GM12878 (cell line): ENCODE measurements at regions not wholly inside any gene's neighbourhood (a gene's known extent, or its start where the extent isn't known, plus 50 kb on each side); places are given as distances from the start of the nearest gene placed in this dataset.

Experiments used
- ATAC-seq: fragments of 200-7000 bp; cut with Tn5 transposase; 3 replicates; pipeline ENCODE4 v1.9.1; 2020; ENCODE audit warnings: mild to moderate bottlenecking, moderate library complexity
- BruUV-seq: library from RNA; stranded (reverse); fragments of 400-500 nt; replicated peaks from 2 replicates; lab custom pipeline; 2021; lab: Mats Ljungman, UMichigan
- CTCF ChIA-PET: fragments of 300-600 bp; sonication (Branson Sonifier 250); formaldehyde crosslinking; extraction: SDS; loops from one replicate; lab custom pipeline; 2021; ENCODE audit warnings: inconsistent platforms; lab: Yijun Ruan, JAX
- POLR2A ChIA-PET: fragments of 350-600 bp; formaldehyde crosslinking; extraction: SDS; loops from one replicate; lab custom pipeline; 2021; ENCODE audit warnings: inconsistent platforms; lab: Charles Lee
- RAD21 ChIA-PET: fragments of 300-600 bp; sonication (Branson Sonifier 250); formaldehyde crosslinking; loops from one replicate; lab custom pipeline; 2023; ENCODE audit warnings: antibody characterized with exemption; ENCODE audit not compliant: unreplicated experiment; lab: Charles Lee
- SMC1A ChIA-PET: fragments of 300-600 bp; sonication (Branson Sonifier 250); formaldehyde crosslinking; loops from one replicate; lab custom pipeline; 2023; ENCODE audit not compliant: unreplicated experiment, uncharacterized antibody; lab: Charles Lee
- DNase-seq: peaks from one replicate; pipeline ENCODE4 v3.0.0-alpha.2; 2011; ENCODE audit warnings: low read depth, low spot score
- FAIRE-seq: peaks from 3 replicates; lab custom pipeline; 2011; peaks lifted over from hg19 to GRCh38; lab: Jason Lieb, UNC
- H2AFZ ChIP-seq: 2 replicates; pipeline ENCODE4 v1.6.0; 2011; ENCODE audit warnings: low read depth, low read length, control low read depth; ENCODE audit not compliant: control insufficient read depth
- H3K27ac ChIP-seq: 2 replicates; pipeline ENCODE4 v1.5.1; 2011; ENCODE audit warnings: control low read depth; ENCODE audit not compliant: control insufficient read depth, insufficient read depth
- H3K27me3 ChIP-seq, 2 experiments: replicated peaks in 1 of 2; 2 replicates each; pipeline versions ENCODE4 v1.6.0 to v1.6.1; 2011; ENCODE audit warnings: low read length in 1 of 2; ENCODE audit not compliant: control insufficient read depth in 2 of 2, insufficient read depth in 2 of 2
- H3K36me3 ChIP-seq, 2 experiments: 2 replicates each; pipeline ENCODE4 v1.5.1; 2011; ENCODE audit warnings: low read length in 1 of 2; ENCODE audit not compliant: control insufficient read depth in 2 of 2, insufficient read depth in 2 of 2
- H3K4me1 ChIP-seq: 2 replicates; pipeline ENCODE4 v1.6.1; 2011; ENCODE audit warnings: mild to moderate bottlenecking, low read length, moderate library complexity, mixed read lengths; ENCODE audit not compliant: control insufficient read depth, insufficient read depth
- H3K4me2 ChIP-seq: 2 replicates; pipeline ENCODE4 v1.6.0; 2011; ENCODE audit warnings: control low read depth; ENCODE audit not compliant: control insufficient read depth, insufficient read depth
- H3K4me3 ChIP-seq: fragments of 200-600 bp; sonication (generic); 2 replicates; pipeline ENCODE4 v1.5.1; 2016
- H3K79me2 ChIP-seq: 2 replicates; pipeline ENCODE4 v1.6.0; 2011; ENCODE audit warnings: low read length; ENCODE audit not compliant: control insufficient read depth, insufficient read depth
- H3K9ac ChIP-seq: 2 replicates; pipeline ENCODE4 v1.8.0; 2011; ENCODE audit warnings: low read length, control low read depth, mixed read lengths; ENCODE audit not compliant: control insufficient read depth, insufficient read depth
- H3K9me3 ChIP-seq: replicated peaks from 3 replicates; pipeline ENCODE4 v1.5.1; 2011; ENCODE audit warnings: mild to moderate bottlenecking, low read length; ENCODE audit not compliant: control insufficient read depth, insufficient read depth
- H4K20me1 ChIP-seq: 2 replicates; pipeline ENCODE4 v1.6.0; 2011; ENCODE audit not compliant: control insufficient read depth, insufficient read depth
- DPF2 ChIP-seq: fragments of 450-650 bp; IDR thresholded peaks from 2 replicates; pipeline ENCODE4 v1.6.1; 2017; ENCODE audit warnings: mild to moderate bottlenecking
- FOXM1 ChIP-seq: IDR thresholded peaks from 2 replicates; pipeline ENCODE4 v1.6.1; 2012; ENCODE audit warnings: low read depth, mild to moderate bottlenecking, inconsistent platforms, low read length, moderate library complexity
- HDAC6 ChIP-seq: fragments of 200-600 bp; sonication (generic); IDR thresholded peaks from one replicate; pipeline ENCODE4 v1.8.0; 2017; ENCODE audit warnings: antibody characterized with exemption; ENCODE audit not compliant: unreplicated experiment
- MEF2A ChIP-seq: IDR thresholded peaks from 2 replicates; pipeline ENCODE4 v1.6.1; 2011; ENCODE audit warnings: low read depth, mild to moderate bottlenecking, low read length, moderate library complexity; ENCODE audit not compliant: insufficient read depth
- MEF2B ChIP-seq: fragments of 450-650 bp; IDR thresholded peaks from 2 replicates; pipeline ENCODE4 v1.6.1; 2018; ENCODE audit warnings: mild to moderate bottlenecking, moderate library complexity; ENCODE audit not compliant: partially characterized antibody, poor library complexity, severe bottlenecking
- MTA3 ChIP-seq: IDR thresholded peaks from 2 replicates; pipeline ENCODE4 v1.6.1; 2012; ENCODE audit warnings: low read length, inconsistent platforms, borderline replicate concordance
- RB1 ChIP-seq: fragments of 450-650 bp; formaldehyde crosslinking; IDR thresholded peaks from 2 replicates; pipeline ENCODE4 v1.6.1; 2017; ENCODE audit warnings: mild to moderate bottlenecking, borderline replicate concordance
- SREBF2 ChIP-seq: IDR thresholded peaks from 2 replicates; pipeline ENCODE4 v1.6.1; 2012; ENCODE audit warnings: mild to moderate bottlenecking, low read length
- ZBED1 ChIP-seq: IDR thresholded peaks from 2 replicates; pipeline ENCODE4 v1.6.1; 2016; ENCODE audit warnings: borderline replicate concordance
- ZNF622 ChIP-seq: fragments of 450-650 bp; IDR thresholded peaks from 2 replicates; pipeline ENCODE4 v1.6.1; 2017; ENCODE audit warnings: mild to moderate bottlenecking, inconsistent platforms
- WGBS: methylation state at CpG from one replicate; pipeline ENCODE4 v1.1.6; 2016; ENCODE audit warnings: low lambda C conversion rate; ENCODE audit not compliant: insufficient replicate concordance, insufficient coverage; ENCODE audit errors: missing lambda C conversion rate; 5-methylcytosine and 5-hydroxymethylcytosine counted together
- in situ Hi-C: fragments of 300-500 bp; cut with MboI; formaldehyde crosslinking; loops from 9 replicates; pipeline ENCODE4 v1.14.3; 2018; ENCODE audit warnings: mixed read lengths
- intact Hi-C: fragments of 100-400 bp; cut with micrococcal nuclease; formaldehyde crosslinking; loops from one replicate; pipeline ENCODE4 v1.14.2; 2022; ENCODE audit not compliant: unreplicated experiment
- TF ChIP-seq, protein P1 (sequence below), 3 experiments: IDR thresholded peaks in 2 of 3; conservative IDR thresholded peaks in 1 of 3; 2 replicates each; pipeline ENCODE4 v1.5.1; 2011; ENCODE audit warnings: low read depth in 3 of 3, low read length in 3 of 3, mild to moderate bottlenecking in 3 of 3, control low read depth in 2 of 3, moderate library complexity in 2 of 3, inconsistent platforms in 1 of 3, mixed read lengths in 1 of 3; ENCODE audit not compliant: control insufficient read depth in 2 of 3, insufficient read depth in 1 of 3; ENCODE audit errors: extremely low read depth in 1 of 3
- TF ChIP-seq, protein P2 (sequence below): IDR thresholded peaks from 2 replicates; pipeline ENCODE4 v1.6.1; 2012; ENCODE audit warnings: improper control_type of control experiment, low read depth, low read length; ENCODE audit not compliant: insufficient replicate concordance
- TF ChIP-seq, protein P3 (sequence below): fragments of 450-650 bp; IDR thresholded peaks from 2 replicates; pipeline ENCODE4 v1.6.1; 2016; ENCODE audit warnings: mild to moderate bottlenecking, moderate library complexity, borderline replicate concordance

DNA sequence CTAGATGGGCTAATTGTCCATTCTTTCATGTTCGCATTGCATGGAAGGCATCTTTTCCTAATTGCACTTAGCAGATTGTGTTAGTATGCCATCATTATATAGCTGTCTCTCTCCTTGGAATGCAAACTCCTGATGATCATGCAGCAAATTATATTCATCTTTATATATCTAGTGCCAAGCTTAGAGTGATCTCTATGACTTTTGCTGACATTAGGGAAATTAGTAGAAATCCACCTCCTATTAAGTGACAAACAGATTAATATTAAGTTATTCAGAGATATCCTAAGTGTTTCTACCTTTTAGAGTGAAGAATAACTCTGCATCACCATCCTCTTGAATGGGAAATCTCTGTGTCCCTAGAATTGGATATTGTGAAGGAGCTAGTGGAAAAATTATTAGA, 185.6 kb downstream of the FOXG1 start:
- in situ Hi-C loops: no loop called here
- TF ChIP-seq RB1 (no peak), MEF2B (no peak), ZNF622 (no peak), DPF2 (no peak), MEF2A (no peak), HDAC6 (no peak), ZBED1 (no peak), MTA3 (no peak), FOXM1 (no peak), SREBF2 (no peak)
- TF ChIP-seq, protein P1, sequence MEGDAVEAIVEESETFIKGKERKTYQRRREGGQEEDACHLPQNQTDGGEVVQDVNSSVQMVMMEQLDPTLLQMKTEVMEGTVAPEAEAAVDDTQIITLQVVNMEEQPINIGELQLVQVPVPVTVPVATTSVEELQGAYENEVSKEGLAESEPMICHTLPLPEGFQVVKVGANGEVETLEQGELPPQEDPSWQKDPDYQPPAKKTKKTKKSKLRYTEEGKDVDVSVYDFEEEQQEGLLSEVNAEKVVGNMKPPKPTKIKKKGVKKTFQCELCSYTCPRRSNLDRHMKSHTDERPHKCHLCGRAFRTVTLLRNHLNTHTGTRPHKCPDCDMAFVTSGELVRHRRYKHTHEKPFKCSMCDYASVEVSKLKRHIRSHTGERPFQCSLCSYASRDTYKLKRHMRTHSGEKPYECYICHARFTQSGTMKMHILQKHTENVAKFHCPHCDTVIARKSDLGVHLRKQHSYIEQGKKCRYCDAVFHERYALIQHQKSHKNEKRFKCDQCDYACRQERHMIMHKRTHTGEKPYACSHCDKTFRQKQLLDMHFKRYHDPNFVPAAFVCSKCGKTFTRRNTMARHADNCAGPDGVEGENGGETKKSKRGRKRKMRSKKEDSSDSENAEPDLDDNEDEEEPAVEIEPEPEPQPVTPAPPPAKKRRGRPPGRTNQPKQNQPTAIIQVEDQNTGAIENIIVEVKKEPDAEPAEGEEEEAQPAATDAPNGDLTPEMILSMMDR (IDR thresholded peaks at IDR 0.05 in 2 of 3, conservative IDR thresholded peaks at IDR 0.05 in 1 of 3; ENCODE audit: control insufficient read depth in 2 of 3, extremely low read depth in 1 of 3, insufficient read depth in 1 of 3, low read depth in 3 of 3, low read length in 3 of 3): no peak
- TF ChIP-seq, protein P2, sequence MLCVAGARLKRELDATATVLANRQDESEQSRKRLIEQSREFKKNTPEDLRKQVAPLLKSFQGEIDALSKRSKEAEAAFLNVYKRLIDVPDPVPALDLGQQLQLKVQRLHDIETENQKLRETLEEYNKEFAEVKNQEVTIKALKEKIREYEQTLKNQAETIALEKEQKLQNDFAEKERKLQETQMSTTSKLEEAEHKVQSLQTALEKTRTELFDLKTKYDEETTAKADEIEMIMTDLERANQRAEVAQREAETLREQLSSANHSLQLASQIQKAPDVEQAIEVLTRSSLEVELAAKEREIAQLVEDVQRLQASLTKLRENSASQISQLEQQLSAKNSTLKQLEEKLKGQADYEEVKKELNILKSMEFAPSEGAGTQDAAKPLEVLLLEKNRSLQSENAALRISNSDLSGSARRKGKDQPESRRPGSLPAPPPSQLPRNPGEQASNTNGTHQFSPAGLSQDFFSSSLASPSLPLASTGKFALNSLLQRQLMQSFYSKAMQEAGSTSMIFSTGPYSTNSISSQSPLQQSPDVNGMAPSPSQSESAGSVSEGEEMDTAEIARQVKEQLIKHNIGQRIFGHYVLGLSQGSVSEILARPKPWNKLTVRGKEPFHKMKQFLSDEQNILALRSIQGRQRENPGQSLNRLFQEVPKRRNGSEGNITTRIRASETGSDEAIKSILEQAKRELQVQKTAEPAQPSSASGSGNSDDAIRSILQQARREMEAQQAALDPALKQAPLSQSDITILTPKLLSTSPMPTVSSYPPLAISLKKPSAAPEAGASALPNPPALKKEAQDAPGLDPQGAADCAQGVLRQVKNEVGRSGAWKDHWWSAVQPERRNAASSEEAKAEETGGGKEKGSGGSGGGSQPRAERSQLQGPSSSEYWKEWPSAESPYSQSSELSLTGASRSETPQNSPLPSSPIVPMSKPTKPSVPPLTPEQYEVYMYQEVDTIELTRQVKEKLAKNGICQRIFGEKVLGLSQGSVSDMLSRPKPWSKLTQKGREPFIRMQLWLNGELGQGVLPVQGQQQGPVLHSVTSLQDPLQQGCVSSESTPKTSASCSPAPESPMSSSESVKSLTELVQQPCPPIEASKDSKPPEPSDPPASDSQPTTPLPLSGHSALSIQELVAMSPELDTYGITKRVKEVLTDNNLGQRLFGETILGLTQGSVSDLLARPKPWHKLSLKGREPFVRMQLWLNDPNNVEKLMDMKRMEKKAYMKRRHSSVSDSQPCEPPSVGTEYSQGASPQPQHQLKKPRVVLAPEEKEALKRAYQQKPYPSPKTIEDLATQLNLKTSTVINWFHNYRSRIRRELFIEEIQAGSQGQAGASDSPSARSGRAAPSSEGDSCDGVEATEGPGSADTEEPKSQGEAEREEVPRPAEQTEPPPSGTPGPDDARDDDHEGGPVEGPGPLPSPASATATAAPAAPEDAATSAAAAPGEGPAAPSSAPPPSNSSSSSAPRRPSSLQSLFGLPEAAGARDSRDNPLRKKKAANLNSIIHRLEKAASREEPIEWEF: no peak
- TF ChIP-seq, protein P3, sequence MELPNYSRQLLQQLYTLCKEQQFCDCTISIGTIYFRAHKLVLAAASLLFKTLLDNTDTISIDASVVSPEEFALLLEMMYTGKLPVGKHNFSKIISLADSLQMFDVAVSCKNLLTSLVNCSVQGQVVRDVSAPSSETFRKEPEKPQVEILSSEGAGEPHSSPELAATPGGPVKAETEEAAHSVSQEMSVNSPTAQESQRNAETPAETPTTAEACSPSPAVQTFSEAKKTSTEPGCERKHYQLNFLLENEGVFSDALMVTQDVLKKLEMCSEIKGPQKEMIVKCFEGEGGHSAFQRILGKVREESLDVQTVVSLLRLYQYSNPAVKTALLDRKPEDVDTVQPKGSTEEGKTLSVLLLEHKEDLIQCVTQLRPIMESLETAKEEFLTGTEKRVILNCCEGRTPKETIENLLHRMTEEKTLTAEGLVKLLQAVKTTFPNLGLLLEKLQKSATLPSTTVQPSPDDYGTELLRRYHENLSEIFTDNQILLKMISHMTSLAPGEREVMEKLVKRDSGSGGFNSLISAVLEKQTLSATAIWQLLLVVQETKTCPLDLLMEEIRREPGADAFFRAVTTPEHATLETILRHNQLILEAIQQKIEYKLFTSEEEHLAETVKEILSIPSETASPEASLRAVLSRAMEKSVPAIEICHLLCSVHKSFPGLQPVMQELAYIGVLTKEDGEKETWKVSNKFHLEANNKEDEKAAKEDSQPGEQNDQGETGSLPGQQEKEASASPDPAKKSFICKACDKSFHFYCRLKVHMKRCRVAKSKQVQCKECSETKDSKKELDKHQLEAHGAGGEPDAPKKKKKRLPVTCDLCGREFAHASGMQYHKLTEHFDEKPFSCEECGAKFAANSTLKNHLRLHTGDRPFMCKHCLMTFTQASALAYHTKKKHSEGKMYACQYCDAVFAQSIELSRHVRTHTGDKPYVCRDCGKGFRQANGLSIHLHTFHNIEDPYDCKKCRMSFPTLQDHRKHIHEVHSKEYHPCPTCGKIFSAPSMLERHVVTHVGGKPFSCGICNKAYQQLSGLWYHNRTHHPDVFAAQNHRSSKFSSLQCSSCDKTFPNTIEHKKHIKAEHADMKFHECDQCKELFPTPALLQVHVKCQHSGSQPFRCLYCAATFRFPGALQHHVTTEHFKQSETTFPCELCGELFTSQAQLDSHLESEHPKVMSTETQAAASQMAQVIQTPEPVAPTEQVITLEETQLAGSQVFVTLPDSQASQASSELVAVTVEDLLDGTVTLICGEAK: no peak

More for the DNA sequence above, 185.6 kb downstream of the FOXG1 start:
- no peak overlapping the region for H3K4me3 ChIP-seq
- RAD21 ChIA-PET: no interaction called here
- H3K4me1 ChIP-seq: no peaks in the 10 kb centered on the region
- H3K79me2 ChIP-seq: no peaks in the 10 kb centered on the region
- no peak overlapping the region for H3K4me2 ChIP-seq
- H3K9me3 ChIP-seq: no peaks in the 10 kb centered on the region; the same call in 2 of the 3 replicates
- SMC1A ChIA-PET: no interaction called here
- H3K36me3 ChIP-seq: no peaks in the 10 kb centered on the region
- DNase-seq: no peak
- POLR2A ChIA-PET: no interaction called here
- CTCF ChIA-PET: no interaction called here
- no peaks in the 10 kb centered on the region for H3K27me3 ChIP-seq
- H4K20me1 ChIP-seq: no peaks in the 10 kb centered on the region
- H3K27ac ChIP-seq: no peak overlapping the region
- intact Hi-C loops: no loop called here
- H3K9ac ChIP-seq: no peak overlapping the region
- no peak for FAIRE-seq
- WGBS: 85% methylated on average over 1 of the region's 1 CpG
- H2AFZ ChIP-seq: no peak overlapping the region
- no TSS peak for BruUV-seq
- no peak for ATAC-seq
